Erythroblast (primary cell): ENCODE measurements at regions not wholly inside any gene's neighbourhood (a gene's known extent, or its start where the extent isn't known, plus 50 kb on each side); places are given as distances from the start of the nearest gene placed in this dataset.

Source experiments
- GATA1 ChIP-seq: IDR thresholded peaks from 2 replicates; pipeline ENCODE4 v1.6.1; 2011; ENCODE audit warnings: low read depth, mild to moderate bottlenecking, control low read depth, low read length, moderate library complexity
- POLR2A ChIP-seq: IDR thresholded peaks from 2 replicates; pipeline ENCODE4 v1.6.1; 2011; ENCODE audit warnings: mild to moderate bottlenecking, low read length

DNA sequence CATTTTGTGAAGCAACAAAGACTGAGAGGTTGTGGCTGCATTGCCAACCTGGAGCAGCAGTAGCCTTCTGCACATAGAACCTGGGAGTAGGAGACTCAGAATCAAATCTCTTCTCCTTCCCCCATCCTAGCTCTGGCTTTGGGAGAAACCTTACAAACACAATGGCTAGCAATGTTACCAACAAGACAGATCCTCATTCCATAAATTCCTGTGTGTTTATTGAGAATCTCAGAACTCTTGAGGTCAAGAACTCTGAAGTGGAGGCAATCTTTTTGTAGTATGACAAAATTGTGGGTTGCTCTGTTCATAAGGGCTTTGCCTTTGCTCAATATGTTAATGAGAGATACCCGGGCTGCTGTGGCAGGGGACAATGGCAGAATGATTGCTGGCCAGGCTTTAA, 406.7 kb upstream of the SPANXN1 start:
- TF ChIP-seq POLR2A (no peak), GATA1 (no peak)
